ENCODE measurements at regions not wholly inside any gene's neighbourhood (a gene's known extent, or its start where the extent isn't known, plus 50 kb on each side); places are given as distances from the start of the nearest gene placed in this dataset.
"Not testable (repeated sequence)": the region's sequence is repeated elsewhere in the genome, so short reads cannot be mapped to it uniquely, and the experiment has no call there.

DNA sequence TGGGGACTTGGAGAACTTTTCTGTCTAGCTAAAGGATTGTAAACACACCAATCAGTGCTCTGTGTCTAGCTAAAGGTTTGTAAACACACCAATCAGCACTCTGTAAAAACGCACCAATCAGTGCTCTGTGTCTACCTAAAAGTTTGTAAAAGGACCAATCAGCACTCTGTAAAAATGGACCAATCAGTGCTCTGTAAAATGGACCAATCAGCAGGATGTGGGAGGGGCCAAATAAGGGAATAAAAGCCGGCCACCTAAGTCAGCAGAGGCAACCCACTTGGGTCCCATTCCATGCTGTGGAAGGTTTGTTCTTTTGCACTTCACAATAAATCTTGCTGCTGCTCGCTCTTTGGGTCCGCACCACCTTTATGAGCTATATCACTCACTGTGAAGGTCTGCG lies 1709.4 kb upstream of the PIK3C3 start:
- not testable (repeated sequence) for TF ChIP-seq CTCF, POLR2A, POLR2AphosphoS5 (IDR thresholded peaks at IDR 0.05)
